K562 (cell line): ENCODE measurements at regions not wholly inside any gene's neighbourhood (a gene's known extent, or its start where the extent isn't known, plus 50 kb on each side); places are given as distances from the start of the nearest gene placed in this dataset.

Experiments
- ATAC-seq: fragments of 200-7000 bp; cut with Tn5 transposase; 3 replicates; pipeline ENCODE4 v1.9.1; 2020; ENCODE audit warnings: moderate library complexity
- BruUV-seq: library from RNA; stranded (reverse); fragments of 400-500 nt; replicated peaks from 2 replicates; lab custom pipeline; 2021; lab: Mats Ljungman, UMichigan
- CTCF ChIA-PET: fragments of 300-600 bp; formaldehyde crosslinking; extraction: SDS; loops from one replicate; lab custom pipeline; 2021; ENCODE audit warnings: low intra/inter-chr PET ratio; lab: Yijun Ruan, JAX
- POLR2A ChIA-PET: fragments of 300-600, 350-650 bp; sonication (Branson Sonifier 250); formaldehyde crosslinking; extraction: SDS; loops from one replicate; lab custom pipeline; 2021; ENCODE audit warnings: antibody characterized with exemption, inconsistent platforms; lab: Yijun Ruan, JAX
- DNase-seq, 4 experiments: peaks; one replicate each; pipeline versions ENCODE4 v3.0.0 to v3.0.0-alpha.2; 2011 to 2018; ENCODE audit warnings: low spot score in 3 of 4, mixed read lengths in 3 of 4; ENCODE audit errors: extremely low read depth in 1 of 4
- FAIRE-seq: peaks from 2 replicates; lab custom pipeline; 2011; peaks lifted over from hg19 to GRCh38; lab: Jason Lieb, UNC
- H2AFZ ChIP-seq: 2 replicates; pipeline ENCODE4 v1.6.0; 2011; ENCODE audit warnings: low read depth, low read length, control low read depth, inconsistent platforms
- H3K27ac ChIP-seq: fragments of 200-600 bp; 3 replicates; pipeline ENCODE4 v1.8.0; 2011; ENCODE audit warnings: low read depth, mild to moderate bottlenecking, control low read depth, inconsistent platforms, low read length, moderate library complexity, mixed read lengths; ENCODE audit errors: extremely low read depth
- H3K27me3 ChIP-seq, 2 experiments: fragments of 300-600 bp in 1 of 2; 2 replicates in 1 of 2; 3 replicates in 1 of 2; pipeline versions ENCODE4 v1.6.0 to v1.8.0; 2011; ENCODE audit warnings: inconsistent platforms in 2 of 2, low read length in 2 of 2, mild to moderate bottlenecking in 1 of 2, mixed read lengths in 1 of 2, moderate library complexity in 1 of 2; ENCODE audit not compliant: control insufficient read depth in 2 of 2, insufficient read depth in 2 of 2
- H3K36me3 ChIP-seq: fragments of 300-600 bp; 3 replicates; pipeline ENCODE4 v1.8.0; 2011; ENCODE audit warnings: mild to moderate bottlenecking, low read length, inconsistent platforms; ENCODE audit not compliant: control insufficient read depth, insufficient read depth
- H3K4me1 ChIP-seq, 2 experiments: fragments of 200-600 bp in 1 of 2; replicated peaks in 1 of 2; 2 replicates in 1 of 2; 3 replicates in 1 of 2; pipeline versions ENCODE4 v1.5.1 to v1.8.0; 2011; ENCODE audit warnings: inconsistent platforms in 2 of 2, low read length in 2 of 2, mild to moderate bottlenecking in 1 of 2, mixed read lengths in 1 of 2, moderate library complexity in 1 of 2; ENCODE audit not compliant: control insufficient read depth in 2 of 2, insufficient read depth in 2 of 2
- H3K4me2 ChIP-seq: 2 replicates; pipeline ENCODE4 v1.6.1; 2011; ENCODE audit warnings: low read length, control low read depth, inconsistent platforms, mixed read lengths; ENCODE audit not compliant: insufficient read depth
- H3K4me3 ChIP-seq: fragments of 200-600 bp; sonication (generic), shearing (Covaris generic); 2 replicates; pipeline ENCODE4 v1.5.1; 2016; ENCODE audit warnings: control low read depth, inconsistent platforms
- H3K79me2 ChIP-seq: fragments of 200-600 bp; 3 replicates; pipeline ENCODE4 v1.8.0; 2011; ENCODE audit warnings: low read length, inconsistent platforms; ENCODE audit not compliant: control insufficient read depth, insufficient read depth
- H3K9ac ChIP-seq, 2 experiments: 2 replicates each; pipeline versions ENCODE4 v1.6.0 to v1.6.1; 2011; ENCODE audit warnings: low read depth in 2 of 2, low read length in 2 of 2, control low read depth in 1 of 2, inconsistent platforms in 1 of 2, mild to moderate bottlenecking in 1 of 2, mixed read lengths in 1 of 2; ENCODE audit not compliant: insufficient read depth in 1 of 2
- H3K9me1 ChIP-seq: one replicate; pipeline ENCODE4 v1.6.0; 2011; ENCODE audit warnings: inconsistent platforms, mild to moderate bottlenecking, low read length, moderate library complexity; ENCODE audit not compliant: control insufficient read depth, insufficient read depth
- H3K9me3 ChIP-seq: replicated peaks from 2 replicates; pipeline ENCODE4 v1.5.1; 2011; ENCODE audit warnings: low read depth, low read length, inconsistent platforms; ENCODE audit not compliant: control insufficient read depth, insufficient read depth
- H4K20me1 ChIP-seq: replicated peaks from 2 replicates; pipeline ENCODE4 v1.6.1; 2011; ENCODE audit warnings: low read length, inconsistent platforms, mixed read lengths; ENCODE audit not compliant: control insufficient read depth, insufficient read depth
- EP400 ChIP-seq: fragments of 450-650 bp; IDR thresholded peaks from 2 replicates; pipeline ENCODE4 v1.6.1; 2017; ENCODE audit warnings: antibody characterized with exemption, mild to moderate bottlenecking, moderate library complexity
- MYC ChIP-seq, 2 experiments: fragments of 250-450 bp in 1 of 2; sonication (Bioruptor Pico) in 1 of 2; IDR thresholded peaks; 2 replicates each; pipeline versions ENCODE4 v1.5.1 to v1.6.1; 2012 to 2021; ENCODE audit warnings: low read depth in 2 of 2, borderline replicate concordance in 1 of 2, improper control_type of control experiment in 1 of 2, low read length in 1 of 2, mild to moderate bottlenecking in 1 of 2, moderate library complexity in 1 of 2
- ZNF253 ChIP-seq: fragments of 250-450 bp; sonication (Bioruptor Pico); conservative IDR thresholded peaks from 2 replicates; pipeline ENCODE4 v1.6.1; 2021; ENCODE audit warnings: mild to moderate bottlenecking
- ZNF57 ChIP-seq: fragments of 450-650 bp; formaldehyde crosslinking; IDR thresholded peaks from 2 replicates; pipeline ENCODE4 v1.4.0; 2020; ENCODE audit warnings: mild to moderate bottlenecking, moderate library complexity
- WGBS: fragments of 100-300 bp; shearing (Covaris generic); methylation state at CpG from one replicate; pipeline ENCODE4 v1.1.6; 2016; ENCODE audit warnings: low coverage, mixed read lengths; ENCODE audit not compliant: insufficient coverage; ENCODE audit errors: missing lambda C conversion rate; 5-methylcytosine and 5-hydroxymethylcytosine counted together
- in situ Hi-C: fragments of 300-500 bp; cut with MboI; formaldehyde crosslinking; loops from 4 replicates; pipeline ENCODE4 v1.15.0; 2018; ENCODE audit warnings: inconsistent platforms, mixed read lengths
- intact Hi-C: fragments of 100-400 bp; cut with micrococcal nuclease; formaldehyde crosslinking; loops from 2 replicates; pipeline ENCODE4 v1.14.2; 2022
- TF ChIP-seq, protein P1 (sequence below): sonication (generic); formaldehyde crosslinking; IDR thresholded peaks from 2 replicates; pipeline ENCODE4 v1.4.0; 2020; ENCODE audit warnings: mild to moderate bottlenecking, missing genetic modification reagents

DNA sequence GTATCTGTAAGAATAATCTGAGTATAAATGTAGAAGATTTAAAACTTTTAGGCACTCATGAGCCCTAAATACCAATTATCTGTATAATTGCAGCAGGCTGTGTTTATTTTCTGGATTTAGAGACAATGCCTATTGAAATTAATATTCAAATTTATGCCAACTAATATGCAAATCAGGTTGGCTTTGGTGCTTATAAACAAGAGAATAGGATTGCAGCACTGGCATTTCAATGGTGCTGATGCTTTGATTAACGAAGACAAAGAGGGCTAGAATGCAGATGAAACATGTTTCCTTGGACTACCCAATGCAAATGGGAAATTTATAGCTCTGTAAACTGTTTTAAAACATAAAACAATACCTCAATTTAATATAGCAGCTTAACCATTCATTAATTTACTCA is 70.7 kb upstream of the GATB start:
- Histone ChIP-seq H4K20me1 (no peaks in the 10 kb centered on the region), H3K79me2 (no peaks in the 10 kb centered on the region), H3K4me3 (no peak overlapping the region), H3K4me1 (no peaks in the 10 kb centered on the region), H3K36me3 (no peaks in the 10 kb centered on the region), H3K27me3 (peaks cover 0 to 2% of the 10 kb centered on the region in 2 experiments; a peak in 2 of 5 replicates), H3K9me3 (no peaks in the 10 kb centered on the region), H2AFZ (no peak overlapping the region), H3K4me2 (no peak overlapping the region), H3K9me1 (no peaks in the 10 kb centered on the region), H3K9ac (no peak overlapping the region), H3K27ac (no peak overlapping the region)
- FAIRE-seq: no peak
- in situ Hi-C loops (no loop called here), intact Hi-C loops (no loop called here)
- no peak for TF ChIP-seq EP400
- no peak for TF ChIP-seq MYC (IDR thresholded peaks at IDR 0.05; ENCODE audit: low read depth, low read length)
- no peak for TF ChIP-seq MYC (CRISPR knock-in tag; IDR thresholded peaks at IDR 0.05; ENCODE audit: borderline replicate concordance, low read depth)
- no peak for TF ChIP-seq ZNF57 (CRISPR knock-in tag)
- TF ChIP-seq, protein P1, sequence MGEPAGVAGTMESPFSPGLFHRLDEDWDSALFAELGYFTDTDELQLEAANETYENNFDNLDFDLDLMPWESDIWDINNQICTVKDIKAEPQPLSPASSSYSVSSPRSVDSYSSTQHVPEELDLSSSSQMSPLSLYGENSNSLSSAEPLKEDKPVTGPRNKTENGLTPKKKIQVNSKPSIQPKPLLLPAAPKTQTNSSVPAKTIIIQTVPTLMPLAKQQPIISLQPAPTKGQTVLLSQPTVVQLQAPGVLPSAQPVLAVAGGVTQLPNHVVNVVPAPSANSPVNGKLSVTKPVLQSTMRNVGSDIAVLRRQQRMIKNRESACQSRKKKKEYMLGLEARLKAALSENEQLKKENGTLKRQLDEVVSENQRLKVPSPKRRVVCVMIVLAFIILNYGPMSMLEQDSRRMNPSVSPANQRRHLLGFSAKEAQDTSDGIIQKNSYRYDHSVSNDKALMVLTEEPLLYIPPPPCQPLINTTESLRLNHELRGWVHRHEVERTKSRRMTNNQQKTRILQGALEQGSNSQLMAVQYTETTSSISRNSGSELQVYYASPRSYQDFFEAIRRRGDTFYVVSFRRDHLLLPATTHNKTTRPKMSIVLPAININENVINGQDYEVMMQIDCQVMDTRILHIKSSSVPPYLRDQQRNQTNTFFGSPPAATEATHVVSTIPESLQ (CRISPR knock-in tag): no peak
- TF ChIP-seq ZNF253: no peak
- ChIA-PET POLR2A (no interaction called here), CTCF (no interaction called here)
- no peak for DNase-seq
- no TSS peak for BruUV-seq
- ATAC-seq: no peak
- WGBS: 0% methylated on average over 1 of the region's 1 CpG
